ENCODE measurements at regions not wholly inside any gene's neighbourhood (a gene's known extent, or its start where the extent isn't known, plus 50 kb on each side); places are given as distances from the start of the nearest gene placed in this dataset.
"Not testable (repeated sequence)": the region's sequence is repeated elsewhere in the genome, so short reads cannot be mapped to it uniquely, and the experiment has no call there.

GRCh38 chr6:157732416-157733161 is 90.5 kb upstream of the SNX9 start:
- Histone ChIP-seq H3K36me3 (ENCODE audit: control insufficient read depth in 1 of 2, insufficient read depth in 2 of 2, low read length in 2 of 2) (no peaks in the 10 kb centered on the region), H4K91ac (ENCODE audit: low read depth, low read length) (no peak overlapping the region), H3K23ac (ENCODE audit: low read length) (no peak overlapping the region), H3K4me1 (ENCODE audit: control insufficient read depth in 1 of 2, insufficient read depth in 2 of 2, low read length in 2 of 2) (no peaks in the 10 kb centered on the region), H3K79me2 (ENCODE audit: control insufficient read depth, insufficient read depth, low read length, poor library complexity) (no peaks in the 10 kb centered on the region), H2AK5ac (ENCODE audit: low read length) (no peak overlapping the region), H3K79me1 (ENCODE audit: low read length) (no peaks in the 10 kb centered on the region), H2BK12ac (ENCODE audit: low read length) (no peak overlapping the region), H3K4me2 (ENCODE audit: low read length) (no peak overlapping the region), H4K12ac (ENCODE audit: low read depth, low read length) (no peak overlapping the region), H3K4me3 (ENCODE audit: low read depth, low read length) (no peak overlapping the region), H2BK120ac (ENCODE audit: insufficient read depth, low read length, poor library complexity) (no peak overlapping the region), H2BK5ac (ENCODE audit: low read depth, low read length, poor library complexity) (no peak overlapping the region), H2AFZ (ENCODE audit: insufficient read depth, low read length, poor library complexity) (no peak overlapping the region), H3K9me3 (ENCODE audit: insufficient read depth, low read depth, low read length) (no peaks in the 10 kb centered on the region), H3K27ac (ENCODE audit: low read depth, low read length) (no peak overlapping the region), H3K27me3 (ENCODE audit: insufficient read depth, low read length) (no peaks in the 10 kb centered on the region), H4K8ac (ENCODE audit: low read depth, low read length) (no peak overlapping the region), H3K14ac (ENCODE audit: low read length) (no peak overlapping the region), H3K18ac (ENCODE audit: low read length) (no peak overlapping the region), H3K4ac (ENCODE audit: low read depth, low read length) (no peak overlapping the region), H3K9ac (ENCODE audit: low read length) (no peak overlapping the region)
- no peak for DNase-seq
- WGBS (ENCODE audit: extremely low coverage, insufficient coverage, insufficient read length): no CpG with 5 or more reads among the region's 8 CpGs

GRCh38 chr6:157736555-157736954 is 86.5 kb upstream of the SNX9 start:
- not testable (repeated sequence) for DNase-seq; H3K9ac ChIP-seq (ENCODE audit: low read length)
- WGBS (ENCODE audit: extremely low coverage, insufficient coverage, insufficient read length): no CpG with 5 or more reads among the region's 4 CpGs

GRCh38 chr6:157741321-157741947 is 81.6 kb upstream of the SNX9 start:
- H3K4me3 ChIP-seq (ENCODE audit: low read depth, low read length): no peak overlapping the region
- no peak overlapping the region for H2BK12ac ChIP-seq (ENCODE audit: low read length)
- no peak overlapping the region for H3K27ac ChIP-seq (ENCODE audit: low read depth, low read length)
- H3K18ac ChIP-seq (ENCODE audit: low read length): no peak overlapping the region
- peaks cover 0 to 3% of the 10 kb centered on the region in 2 experiments for H3K4me1 ChIP-seq (ENCODE audit: control insufficient read depth in 1 of 2, insufficient read depth in 2 of 2, low read length in 2 of 2)
- no peak overlapping the region for H3K4me2 ChIP-seq (ENCODE audit: low read length)
- no peak overlapping the region for H4K8ac ChIP-seq (ENCODE audit: low read depth, low read length)
- H3K79me2 ChIP-seq (ENCODE audit: control insufficient read depth, insufficient read depth, low read length, poor library complexity): no peaks in the 10 kb centered on the region
- H3K79me1 ChIP-seq (ENCODE audit: low read length): no peaks in the 10 kb centered on the region
- peaks cover 2% of the 10 kb centered on the region for H3K9me3 ChIP-seq (ENCODE audit: insufficient read depth, low read depth, low read length)
- no peak for DNase-seq
- no peaks in the 10 kb centered on the region for H3K27me3 ChIP-seq (ENCODE audit: insufficient read depth, low read length)
- H2AFZ ChIP-seq (ENCODE audit: insufficient read depth, low read length, poor library complexity): no peak overlapping the region
- H4K12ac ChIP-seq (ENCODE audit: low read depth, low read length): no peak overlapping the region
- whole genome bisulfite sequencing (ENCODE audit: extremely low coverage, insufficient coverage, insufficient read length): no CpG with 5 or more reads among the region's 10 CpGs
- H3K14ac ChIP-seq (ENCODE audit: low read length): no peak overlapping the region
- H4K91ac ChIP-seq (ENCODE audit: low read depth, low read length): no peak overlapping the region
- H2BK5ac ChIP-seq (ENCODE audit: low read depth, low read length, poor library complexity): no peak overlapping the region
- no peak overlapping the region for H2AK5ac ChIP-seq (ENCODE audit: low read length)
- H2BK120ac ChIP-seq (ENCODE audit: insufficient read depth, low read length, poor library complexity): no peak overlapping the region
- no peak overlapping the region for H3K9ac ChIP-seq (ENCODE audit: low read length)
- no peaks in the 10 kb centered on the region for H3K36me3 ChIP-seq (ENCODE audit: control insufficient read depth in 1 of 2, insufficient read depth in 2 of 2, low read length in 2 of 2)
- H3K4ac ChIP-seq (ENCODE audit: low read depth, low read length): no peak overlapping the region
- H3K23ac ChIP-seq (ENCODE audit: low read length): no peak overlapping the region

More at GRCh38 chr6:157736555-157736954, 86.5 kb upstream of the SNX9 start:
- not testable (repeated sequence) for H3K14ac ChIP-seq (ENCODE audit: low read length); H2BK120ac ChIP-seq (ENCODE audit: insufficient read depth, low read length, poor library complexity); H4K91ac ChIP-seq (ENCODE audit: low read depth, low read length); H3K18ac ChIP-seq (ENCODE audit: low read length); H3K4me2 ChIP-seq (ENCODE audit: low read length); H3K36me3 ChIP-seq (ENCODE audit: control insufficient read depth in 1 of 2, insufficient read depth in 2 of 2, low read length in 2 of 2); H3K9me3 ChIP-seq (ENCODE audit: insufficient read depth, low read depth, low read length); H3K23ac ChIP-seq (ENCODE audit: low read length); H3K27me3 ChIP-seq (ENCODE audit: insufficient read depth, low read length); H3K4me1 ChIP-seq (ENCODE audit: control insufficient read depth in 1 of 2, insufficient read depth in 2 of 2, low read length in 2 of 2); H3K27ac ChIP-seq (ENCODE audit: low read depth, low read length); H2AFZ ChIP-seq (ENCODE audit: insufficient read depth, low read length, poor library complexity); H2AK5ac ChIP-seq (ENCODE audit: low read length); H2BK5ac ChIP-seq (ENCODE audit: low read depth, low read length, poor library complexity); H3K4me3 ChIP-seq (ENCODE audit: low read depth, low read length); H4K8ac ChIP-seq (ENCODE audit: low read depth, low read length); H3K79me1 ChIP-seq (ENCODE audit: low read length); H3K4ac ChIP-seq (ENCODE audit: low read depth, low read length); H3K79me2 ChIP-seq (ENCODE audit: control insufficient read depth, insufficient read depth, low read length, poor library complexity); H2BK12ac ChIP-seq (ENCODE audit: low read length); H4K12ac ChIP-seq (ENCODE audit: low read depth, low read length)

- Histone ChIP-seq H3K4me2 (ENCODE audit: low read length) (no peak overlapping the region), H3K4ac (ENCODE audit: low read depth, low read length) (no peak overlapping the region), H3K14ac (ENCODE audit: low read length) (no peak overlapping the region), H3K9ac (ENCODE audit: low read length) (no peak overlapping the region), H3K23ac (ENCODE audit: low read length) (no peak overlapping the region), H4K12ac (ENCODE audit: low read depth, low read length) (no peak overlapping the region), H2AK5ac (ENCODE audit: low read length) (no peak overlapping the region), H3K4me3 (ENCODE audit: low read depth, low read length) (no peak overlapping the region), H2AFZ (ENCODE audit: insufficient read depth, low read length, poor library complexity) (no peak overlapping the region), H3K79me1 (ENCODE audit: low read length) (no peaks in the 10 kb centered on the region), H3K18ac (ENCODE audit: low read length) (no peak overlapping the region), H4K91ac (ENCODE audit: low read depth, low read length) (no peak overlapping the region), H3K79me2 (ENCODE audit: control insufficient read depth, insufficient read depth, low read length, poor library complexity) (no peaks in the 10 kb centered on the region), H3K9me3 (ENCODE audit: insufficient read depth, low read depth, low read length) (peaks cover 2% of the 10 kb centered on the region), H3K27ac (ENCODE audit: low read depth, low read length) (no peak overlapping the region), H2BK12ac (ENCODE audit: low read length) (no peak overlapping the region), H3K4me1 (ENCODE audit: control insufficient read depth in 1 of 2, insufficient read depth in 2 of 2, low read length in 2 of 2) (peaks cover 0 to 3% of the 10 kb centered on the region in 2 experiments), H2BK120ac (ENCODE audit: insufficient read depth, low read length, poor library complexity) (no peak overlapping the region), H4K8ac (ENCODE audit: low read depth, low read length) (no peak overlapping the region), H3K27me3 (ENCODE audit: insufficient read depth, low read length) (no peaks in the 10 kb centered on the region), H3K36me3 (ENCODE audit: control insufficient read depth in 1 of 2, insufficient read depth in 2 of 2, low read length in 2 of 2) (no peaks in the 10 kb centered on the region), H2BK5ac (ENCODE audit: low read depth, low read length, poor library complexity) (no peak overlapping the region)
- no CpG with 5 or more reads among the region's 5 CpGs for WGBS (ENCODE audit: extremely low coverage, insufficient coverage, insufficient read length)
- DNase-seq: no peak
Observed at GRCh38 chr6:157741948-157742556, 81.0 kb upstream of the SNX9 start.

Data from trophoblast cell (in vitro differentiated cells and primary cell).